ENCODE measurements at regions not wholly inside any gene's neighbourhood (a gene's known extent, or its start where the extent isn't known, plus 50 kb on each side); places are given as distances from the start of the nearest gene placed in this dataset.

- DNase-seq (no peak), ATAC-seq (no peak)
- Histone ChIP-seq H3K9me3 (no peaks in the 10 kb centered on the region), H3K36me3 (no peaks in the 10 kb centered on the region), H3K4me3 (no peak overlapping the region), H3K4me1 (no peaks in the 10 kb centered on the region), H3K27me3 (ENCODE audit: low read depth) (no peaks in the 10 kb centered on the region), H3K27ac (no peak overlapping the region)
- intact Hi-C loops (cut with DNase I) = no loop called here
- no peak for TF ChIP-seq CTCF (IDR thresholded peaks at IDR 0.05)
Measured at GRCh38 chr5:93252165-93252564, 328.9 kb downstream of the NR2F1-AS1 start.

GRCh38 chr5:93251347-93251746, 329.7 kb downstream of the NR2F1-AS1 start:
- Histone ChIP-seq H3K27ac (no peak overlapping the region), H3K4me3 (no peak overlapping the region), H3K4me1 (no peaks in the 10 kb centered on the region), H3K27me3 (ENCODE audit: low read depth) (no peaks in the 10 kb centered on the region), H3K36me3 (no peaks in the 10 kb centered on the region), H3K9me3 (no peaks in the 10 kb centered on the region)
- no peak for ATAC-seq
- DNase-seq = no peak
- intact Hi-C loops (cut with DNase I) = no loop called here
- TF ChIP-seq CTCF (IDR thresholded peaks at IDR 0.05) = no peak

- H3K4me3 ChIP-seq = no peak overlapping the region
- H3K27ac ChIP-seq = peak overlapping the region; percentile 46
- no peaks in the 10 kb centered on the region for H3K27me3 ChIP-seq (ENCODE audit: low read depth)
- H3K4me1 ChIP-seq = no peaks in the 10 kb centered on the region
- ATAC-seq = no peak
- no peak for TF ChIP-seq CTCF (IDR thresholded peaks at IDR 0.05)
- intact Hi-C loops (cut with DNase I) = no loop called here
- H3K9me3 ChIP-seq = no peaks in the 10 kb centered on the region
- no peaks in the 10 kb centered on the region for H3K36me3 ChIP-seq
- DNase-seq = no peak
Measured at GRCh38 chr5:93250424-93250823, 330.6 kb downstream of the NR2F1-AS1 start.

GRCh38 chr5:93249651-93250289, 331.2 kb downstream of the NR2F1-AS1 start:
- Histone ChIP-seq H3K4me3 (peak overlapping the region; percentile 10), H3K9me3 (no peaks in the 10 kb centered on the region), H3K4me1 (no peaks in the 10 kb centered on the region), H3K27me3 (ENCODE audit: low read depth) (no peaks in the 10 kb centered on the region), H3K36me3 (no peaks in the 10 kb centered on the region), H3K27ac (peak overlapping the region; percentile 46)
- DNase-seq = no peak
- TF ChIP-seq CTCF (IDR thresholded peaks at IDR 0.05) = no peak
- intact Hi-C loops (cut with DNase I) = no loop called here
- ATAC-seq = peak in 1 of 2 donors; percentile 40

GRCh38 chr5:93247105-93247504, 333.9 kb downstream of the NR2F1-AS1 start:
- DNase-seq (no peak), ATAC-seq (no peak)
- Histone ChIP-seq H3K9me3 (no peaks in the 10 kb centered on the region), H3K4me1 (no peaks in the 10 kb centered on the region), H3K27me3 (ENCODE audit: low read depth) (no peaks in the 10 kb centered on the region), H3K27ac (no peak overlapping the region), H3K4me3 (no peak overlapping the region), H3K36me3 (no peaks in the 10 kb centered on the region)
- intact Hi-C loops (cut with DNase I) = no loop called here
- no peak for TF ChIP-seq CTCF (IDR thresholded peaks at IDR 0.05)

Measured in lower lobe of right lung (tissue), 2 donors.